GM10266 (cell line): ENCODE measurements at regions not wholly inside any gene's neighbourhood (a gene's known extent, or its start where the extent isn't known, plus 50 kb on each side); places are given as distances from the start of the nearest gene placed in this dataset.

Source experiments
- DNase-seq: peaks from one replicate; pipeline ENCODE4 v3.0.0; 2012; ENCODE audit errors: extremely low spot score
- TF ChIP-seq, protein P1 (sequence below): IDR thresholded peaks from 2 replicates; pipeline ENCODE4 v1.5.1; 2012; ENCODE audit warnings: mild to moderate bottlenecking, low read depth; ENCODE audit not compliant: control insufficient read depth, insufficient read depth; ENCODE audit errors: missing control alignments

DNA sequence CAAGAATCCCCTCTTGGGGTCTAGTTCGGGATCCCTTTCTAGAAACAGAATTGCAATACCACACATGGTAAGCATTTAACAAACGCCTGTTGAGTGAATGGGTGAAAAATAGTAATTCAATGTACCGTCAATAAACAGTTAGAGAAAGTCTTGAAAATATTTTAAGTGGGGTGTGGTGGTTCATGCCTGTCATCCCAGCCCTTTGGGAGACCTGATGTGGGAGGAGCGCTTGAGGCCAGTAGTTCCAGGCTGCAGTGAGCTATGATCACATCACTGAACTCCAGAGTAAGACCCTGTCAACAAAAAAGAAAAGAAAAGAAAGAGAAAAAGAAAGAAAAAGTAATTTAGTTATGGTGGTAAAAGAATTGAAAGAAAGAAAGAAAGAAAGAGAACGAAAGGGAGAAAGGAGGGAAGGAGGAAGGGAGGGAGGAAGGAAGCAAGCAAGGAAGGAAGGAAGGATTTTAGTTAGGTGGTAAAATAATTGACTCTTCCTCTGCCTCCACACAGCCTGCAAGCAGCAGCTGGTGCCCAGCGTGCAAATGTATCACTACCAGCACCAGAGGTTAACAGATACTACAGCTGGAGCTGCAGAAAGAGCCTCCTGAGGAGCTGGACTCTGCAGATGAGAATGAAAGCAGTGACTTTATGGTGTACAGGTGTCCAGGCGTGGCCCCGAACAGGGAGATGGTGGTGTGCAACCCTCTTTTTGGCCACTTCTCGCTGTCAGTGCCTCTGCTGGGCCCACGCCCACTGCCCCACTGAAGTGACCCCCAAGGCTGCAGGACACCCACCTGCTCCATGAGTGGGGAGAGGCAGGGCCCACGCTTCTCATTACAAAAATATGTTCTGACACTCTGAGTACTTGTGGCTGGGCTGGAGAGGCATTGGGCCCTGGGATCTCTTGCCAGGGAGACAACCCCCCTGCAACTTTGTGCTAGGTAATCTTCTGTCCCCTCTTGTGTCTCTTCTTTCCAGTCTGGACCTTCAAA lies 135.4 kb downstream of the BAMBI start:
- TF ChIP-seq, protein P1, sequence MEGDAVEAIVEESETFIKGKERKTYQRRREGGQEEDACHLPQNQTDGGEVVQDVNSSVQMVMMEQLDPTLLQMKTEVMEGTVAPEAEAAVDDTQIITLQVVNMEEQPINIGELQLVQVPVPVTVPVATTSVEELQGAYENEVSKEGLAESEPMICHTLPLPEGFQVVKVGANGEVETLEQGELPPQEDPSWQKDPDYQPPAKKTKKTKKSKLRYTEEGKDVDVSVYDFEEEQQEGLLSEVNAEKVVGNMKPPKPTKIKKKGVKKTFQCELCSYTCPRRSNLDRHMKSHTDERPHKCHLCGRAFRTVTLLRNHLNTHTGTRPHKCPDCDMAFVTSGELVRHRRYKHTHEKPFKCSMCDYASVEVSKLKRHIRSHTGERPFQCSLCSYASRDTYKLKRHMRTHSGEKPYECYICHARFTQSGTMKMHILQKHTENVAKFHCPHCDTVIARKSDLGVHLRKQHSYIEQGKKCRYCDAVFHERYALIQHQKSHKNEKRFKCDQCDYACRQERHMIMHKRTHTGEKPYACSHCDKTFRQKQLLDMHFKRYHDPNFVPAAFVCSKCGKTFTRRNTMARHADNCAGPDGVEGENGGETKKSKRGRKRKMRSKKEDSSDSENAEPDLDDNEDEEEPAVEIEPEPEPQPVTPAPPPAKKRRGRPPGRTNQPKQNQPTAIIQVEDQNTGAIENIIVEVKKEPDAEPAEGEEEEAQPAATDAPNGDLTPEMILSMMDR: no peak
- no peak for DNase-seq

DNA sequence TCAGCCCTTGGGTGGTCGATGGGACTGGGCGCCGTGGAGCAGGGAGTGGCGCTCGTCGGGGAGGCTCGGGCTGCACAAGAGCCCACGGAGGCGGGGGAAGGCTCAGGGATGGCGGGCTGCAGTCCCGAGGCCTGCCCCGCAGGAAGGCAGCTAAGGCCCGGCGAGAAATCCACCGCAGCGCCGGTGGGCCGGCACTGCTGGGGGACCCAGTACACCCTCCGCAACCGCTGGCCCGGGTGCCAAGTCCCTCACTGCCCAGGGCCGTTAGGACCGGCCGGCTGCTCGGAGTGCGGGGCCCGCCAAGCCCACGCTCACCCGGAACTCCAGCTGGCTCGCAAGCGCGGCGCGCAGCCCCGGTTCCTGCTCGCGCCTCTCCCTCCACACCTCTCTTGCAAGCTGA lies 138.4 kb downstream of the BAMBI start:
- DNase-seq: no peak
- TF ChIP-seq, protein P1: no peak

DNA sequence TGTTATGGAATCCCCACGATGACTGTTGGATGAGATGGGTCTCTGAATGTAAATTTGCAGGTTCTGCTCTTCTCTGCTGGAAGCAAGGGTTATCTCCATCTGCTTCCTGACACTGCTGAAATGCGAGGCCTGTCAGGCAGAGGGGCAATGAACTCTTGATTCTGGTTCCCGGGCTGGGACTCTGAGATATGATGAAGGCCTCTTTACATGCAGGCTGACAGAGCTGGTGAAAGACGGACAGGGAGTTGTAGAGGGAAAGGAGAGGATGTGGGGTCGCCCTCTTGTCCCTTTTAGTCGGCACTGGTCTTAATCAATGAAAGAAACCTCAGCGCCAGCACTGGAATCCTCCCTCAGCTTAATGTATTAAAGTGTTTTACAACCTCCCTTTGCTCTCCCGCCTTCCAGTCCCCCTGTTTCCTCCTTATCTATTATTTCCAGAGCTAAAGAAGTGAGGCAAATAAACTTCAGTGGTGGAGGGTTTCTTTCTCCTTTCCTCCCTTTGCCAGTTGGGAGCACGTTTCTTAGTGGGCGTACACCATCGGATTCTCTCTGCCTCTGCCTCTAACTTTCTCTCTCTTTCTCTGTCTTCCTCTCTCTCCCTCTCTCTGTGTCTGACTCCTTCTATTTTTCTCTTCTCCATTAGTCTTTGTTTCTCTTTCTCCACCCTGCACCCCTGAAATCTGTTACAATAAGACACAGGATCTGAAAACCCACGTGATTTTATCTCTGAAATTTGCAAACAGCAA lies 145.6 kb downstream of the BAMBI start:
- TF ChIP-seq, protein P1: no peak
- DNase-seq: no peak

DNA sequence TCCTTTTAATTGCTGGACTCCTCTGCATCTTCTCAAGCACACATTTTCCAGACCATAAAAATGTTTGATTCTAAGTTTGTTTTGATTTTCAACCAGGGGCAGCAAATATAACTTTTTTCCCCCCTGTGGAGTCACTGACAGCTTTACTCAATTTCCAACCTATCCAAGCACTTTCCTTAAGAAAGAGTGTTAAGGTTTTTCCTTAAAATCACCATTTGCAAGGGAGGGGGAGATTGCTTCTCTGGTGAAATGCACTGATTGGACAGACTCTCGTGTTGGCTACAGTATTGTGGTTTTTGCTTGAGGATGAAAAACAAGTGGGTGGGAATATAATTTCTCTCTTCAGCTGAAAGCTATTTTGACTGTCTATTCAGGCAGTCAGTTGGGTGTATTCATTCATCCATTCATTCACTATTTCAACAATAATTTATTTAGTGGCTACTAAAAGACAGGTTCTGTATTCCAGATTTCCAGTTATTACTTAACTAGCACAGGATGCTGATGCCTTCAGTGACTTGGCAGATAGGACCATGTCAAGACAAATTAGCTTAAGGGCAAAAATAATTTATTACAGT lies 146.3 kb downstream of the BAMBI start:
- TF ChIP-seq, protein P1: no peak
- no peak for DNase-seq

DNA sequence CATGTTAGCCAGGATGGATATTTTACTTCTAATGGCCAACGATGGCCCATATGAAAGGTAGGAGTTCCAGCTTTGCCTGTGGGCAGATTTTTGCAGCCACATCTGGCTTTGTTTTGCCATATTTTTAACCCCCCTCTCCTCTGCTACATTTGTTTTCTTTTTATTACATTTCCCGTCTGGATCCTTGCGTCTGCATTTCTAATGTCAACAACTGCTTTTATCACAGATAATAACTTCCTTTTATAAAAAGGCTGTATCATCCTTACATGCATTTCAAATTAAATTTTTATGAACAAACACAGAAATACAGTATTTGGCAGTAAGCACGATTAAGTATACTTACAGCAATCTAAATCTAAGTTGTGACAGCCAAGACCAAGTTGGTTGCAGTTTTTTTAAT lies 156.0 kb downstream of the BAMBI start:
- TF ChIP-seq, protein P1: no peak
- no peak for DNase-seq

DNA sequence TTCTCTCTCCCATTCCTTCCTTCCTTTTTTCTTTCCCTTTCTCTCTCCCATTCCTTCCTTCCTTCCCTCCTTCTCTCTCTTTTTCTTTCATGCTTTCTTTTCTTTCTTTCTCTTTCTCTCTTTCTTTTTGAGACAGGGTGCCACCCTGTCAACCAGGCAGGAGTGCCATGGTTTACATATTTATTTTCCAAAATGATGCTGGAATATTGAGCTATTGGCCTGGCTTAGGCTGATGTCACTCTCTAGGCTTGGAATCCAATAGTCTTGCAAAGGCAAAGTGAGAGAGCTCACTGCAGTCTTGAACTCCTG lies 159.1 kb downstream of the BAMBI start:
- no peak for DNase-seq
- TF ChIP-seq, protein P1: no peak
